ENCODE measurements at regions not wholly inside any gene's neighbourhood (a gene's known extent, or its start where the extent isn't known, plus 50 kb on each side); places are given as distances from the start of the nearest gene placed in this dataset.
"Not testable (repeated sequence)": the region's sequence is repeated elsewhere in the genome, so short reads cannot be mapped to it uniquely, and the experiment has no call there.

DNA sequence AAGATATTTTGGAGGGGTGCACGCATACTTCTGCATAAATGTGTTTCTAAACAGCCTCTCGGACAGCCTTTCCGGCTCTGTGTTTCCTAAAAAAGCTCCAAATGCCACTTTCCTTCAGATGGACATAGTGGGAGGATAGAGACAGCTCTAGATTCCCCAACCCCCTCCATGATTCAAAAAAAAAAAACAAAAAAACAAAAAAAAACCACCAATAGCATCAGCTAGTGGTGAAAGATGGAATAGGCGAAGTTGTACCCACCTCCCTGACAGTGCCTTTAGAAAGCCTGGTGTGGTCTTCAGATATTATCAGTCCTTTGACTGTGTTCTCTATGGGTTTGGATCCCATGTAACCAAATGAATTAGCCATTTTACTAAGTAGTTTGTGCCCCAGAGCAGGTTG lies 94.1 kb downstream of the PHETA1 start:
- no peak for DNase-seq

DNA sequence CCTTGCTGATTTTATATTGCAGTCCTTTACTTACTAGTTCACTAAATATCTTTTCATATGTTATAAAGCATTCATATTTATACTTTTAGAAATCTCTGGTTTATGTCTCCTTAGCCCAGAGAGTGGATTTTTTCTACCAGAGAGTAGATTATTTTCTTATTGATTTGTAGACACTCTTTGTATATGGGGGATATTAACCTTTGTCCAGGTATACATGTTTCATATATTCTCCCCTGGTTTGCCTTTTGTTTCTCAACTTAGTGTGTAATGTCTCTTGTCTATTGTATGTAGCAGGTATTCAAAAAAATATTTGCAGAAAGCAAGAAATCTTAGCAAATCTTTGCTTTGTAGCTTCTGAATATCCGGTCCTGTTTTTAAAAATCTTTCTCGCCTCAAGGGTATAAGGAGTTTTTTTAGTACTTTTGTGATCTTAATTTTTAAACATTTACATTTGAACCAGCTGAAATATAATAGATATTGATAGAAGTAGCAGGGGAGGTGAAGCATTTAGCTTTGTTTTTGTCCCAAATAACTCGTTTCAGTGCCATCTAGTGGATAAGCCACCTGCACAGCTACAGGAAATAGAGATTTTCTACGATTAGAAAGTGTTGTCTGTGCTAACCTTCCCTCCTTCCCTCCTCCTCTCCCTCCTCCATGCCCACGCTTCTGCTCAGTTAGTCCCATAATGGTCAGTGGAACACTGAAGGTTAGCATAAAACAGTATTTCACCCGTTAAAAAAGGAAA lies 97.0 kb downstream of the PHETA1 start:
- DNase-seq: no peak

DNA sequence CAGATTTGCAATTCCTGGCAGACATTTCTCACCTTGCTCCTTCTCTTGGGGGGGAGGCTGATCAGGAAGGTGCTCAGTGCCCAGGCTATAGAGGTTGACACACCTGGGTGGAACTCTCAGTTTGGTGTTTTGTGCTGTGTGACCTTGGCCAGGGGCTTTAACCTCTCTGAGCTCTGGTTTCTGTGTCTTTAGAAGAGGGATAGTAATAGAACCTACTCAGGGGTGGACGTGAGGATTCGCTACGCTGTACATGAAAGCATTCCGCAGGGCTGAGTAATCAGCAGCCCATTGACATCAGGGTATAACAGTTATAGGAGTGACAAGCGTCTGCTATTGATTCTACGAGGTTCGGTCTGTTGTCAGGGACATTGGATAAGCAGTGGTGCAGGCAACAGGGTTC lies 98.1 kb downstream of the PHETA1 start:
- DNase-seq: peak in 1 of 2 donors; percentile 5

DNA sequence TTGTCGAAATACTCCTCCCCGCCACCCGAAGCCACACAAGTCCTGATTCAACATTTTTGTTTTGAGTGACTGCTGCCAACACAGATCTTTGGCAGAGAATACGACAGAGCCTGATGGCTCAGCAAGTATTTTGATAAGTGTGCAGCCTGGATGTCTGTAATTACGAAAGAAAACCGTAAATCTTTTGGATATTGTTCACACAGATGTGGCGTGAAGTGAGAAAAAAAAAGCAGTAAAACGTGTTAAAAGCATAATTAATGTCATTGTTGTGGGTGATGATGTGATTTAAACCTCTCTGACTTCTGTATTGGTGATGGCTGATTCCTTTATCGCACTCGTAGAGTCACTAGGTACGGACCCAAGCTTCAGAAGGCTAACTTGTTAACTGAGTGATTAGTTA lies 98.7 kb downstream of the PHETA1 start:
- DNase-seq: no peak

DNA sequence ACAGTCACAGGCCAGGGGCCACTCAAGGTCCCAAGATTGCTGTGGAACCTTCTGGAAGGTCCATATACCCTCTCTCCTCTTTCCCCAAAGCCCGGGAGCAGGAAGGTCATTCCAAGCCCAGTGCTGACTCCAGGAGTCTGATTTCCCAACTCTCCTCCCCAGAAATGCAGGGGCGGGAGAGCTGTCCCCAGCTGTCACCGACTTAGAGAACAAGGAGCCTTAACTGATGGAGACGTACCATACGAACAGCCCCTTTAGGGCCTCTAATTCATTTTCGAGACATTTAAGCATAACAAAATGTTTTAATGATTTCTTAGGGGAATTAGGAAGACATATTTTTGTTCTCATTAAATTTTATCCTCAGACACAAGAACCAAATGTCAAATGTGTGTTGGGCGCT lies 99.2 kb downstream of the PHETA1 start:
- peak; percentile 23 to 24 for DNase-seq

DNA sequence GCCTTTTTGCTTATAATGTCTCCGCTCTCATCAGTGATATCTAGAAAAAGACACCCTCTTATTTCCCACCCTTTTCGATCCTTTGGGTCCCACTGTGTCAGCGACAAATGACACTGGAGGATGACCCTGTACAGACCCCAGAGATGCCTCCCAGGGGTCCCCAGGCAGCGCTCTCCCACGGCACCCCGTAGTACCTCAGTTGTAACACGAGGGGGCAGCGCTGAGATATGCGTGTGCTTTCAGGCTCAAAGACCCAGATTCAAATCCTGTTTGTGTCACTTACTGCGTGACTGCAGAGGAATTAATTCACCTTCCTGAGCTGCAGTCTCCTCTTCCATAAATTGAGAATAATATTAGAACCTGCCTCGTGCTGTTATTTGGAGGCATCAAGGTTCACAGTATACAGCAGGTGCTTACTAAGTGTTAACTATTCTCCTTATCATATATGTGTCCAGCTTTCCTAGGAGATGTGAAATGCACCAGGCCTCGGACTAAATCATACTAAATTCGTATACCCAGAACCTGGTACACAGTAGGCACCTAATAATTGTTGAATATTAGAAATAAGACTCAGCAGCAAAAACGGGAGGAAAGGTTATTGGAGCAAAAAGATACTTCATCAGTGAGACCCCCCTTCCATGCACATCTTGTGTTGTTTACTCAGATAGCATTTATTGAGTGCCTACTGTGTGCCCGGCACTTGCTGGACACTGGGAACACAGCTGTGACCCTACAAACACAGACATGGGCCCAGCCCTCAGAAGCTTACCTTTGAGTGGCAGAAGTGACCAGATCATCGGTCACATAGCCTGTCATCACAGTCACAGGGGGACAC lies 99.9 kb downstream of the PHETA1 start:
- DNase-seq: no peak

DNA sequence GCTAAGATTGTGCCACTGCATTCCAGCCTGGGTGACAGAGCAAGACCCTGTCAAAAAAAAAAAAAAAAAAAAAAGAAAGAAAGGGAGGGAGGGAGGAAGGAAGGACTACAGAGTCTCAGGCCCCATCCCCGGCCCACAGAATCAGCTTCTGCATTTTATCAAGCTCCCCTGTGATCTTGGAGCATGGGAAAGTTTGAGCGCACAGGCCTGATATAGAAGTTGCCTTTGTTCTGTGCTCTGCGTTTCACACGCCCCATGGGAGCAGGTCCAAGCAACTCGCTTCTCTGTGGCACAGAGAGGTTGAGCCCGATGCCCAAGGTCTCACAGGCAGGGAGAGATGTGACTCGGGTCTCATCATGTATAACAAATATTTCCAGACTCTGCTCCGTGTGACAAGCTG lies 101.8 kb downstream of the PHETA1 start:
- DNase-seq: no peak

DNA sequence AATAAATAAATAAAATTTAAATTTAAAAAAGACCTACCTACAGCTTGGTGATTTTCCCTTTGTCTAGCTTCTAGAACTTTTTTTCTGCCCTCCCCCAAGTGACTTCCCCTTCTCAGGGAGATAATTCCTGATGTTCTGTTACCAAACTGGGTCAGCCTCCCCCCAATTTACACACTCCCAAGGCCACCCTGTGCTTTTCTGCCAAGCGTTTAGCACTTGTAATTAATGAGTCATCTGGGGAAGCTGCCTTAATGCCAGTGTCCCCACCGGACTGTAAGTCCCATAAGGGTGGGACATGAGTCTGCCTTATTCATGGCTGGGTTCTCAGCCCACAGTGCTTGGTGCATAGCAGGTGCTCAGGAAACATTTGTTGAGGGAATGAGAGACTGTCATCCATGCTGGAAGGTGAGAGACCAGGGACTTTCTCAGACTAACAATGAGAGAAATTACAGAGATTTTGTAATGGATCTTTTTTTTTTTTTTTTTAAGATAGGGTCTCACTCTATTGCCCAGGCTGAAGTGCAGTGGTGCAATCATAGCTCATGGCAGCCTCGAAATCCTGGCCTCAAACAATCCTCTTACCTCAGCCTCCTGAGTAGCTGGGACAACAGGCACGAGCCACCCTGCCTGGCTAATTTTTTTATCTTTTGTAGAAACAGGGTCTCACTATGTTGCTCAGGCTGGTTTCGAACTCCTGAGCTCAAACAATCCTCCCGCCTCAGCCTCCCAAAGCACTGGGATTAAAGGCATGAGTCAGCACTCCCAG lies 106.8 kb downstream of the PHETA1 start:
- DNase-seq: no peak

DNA sequence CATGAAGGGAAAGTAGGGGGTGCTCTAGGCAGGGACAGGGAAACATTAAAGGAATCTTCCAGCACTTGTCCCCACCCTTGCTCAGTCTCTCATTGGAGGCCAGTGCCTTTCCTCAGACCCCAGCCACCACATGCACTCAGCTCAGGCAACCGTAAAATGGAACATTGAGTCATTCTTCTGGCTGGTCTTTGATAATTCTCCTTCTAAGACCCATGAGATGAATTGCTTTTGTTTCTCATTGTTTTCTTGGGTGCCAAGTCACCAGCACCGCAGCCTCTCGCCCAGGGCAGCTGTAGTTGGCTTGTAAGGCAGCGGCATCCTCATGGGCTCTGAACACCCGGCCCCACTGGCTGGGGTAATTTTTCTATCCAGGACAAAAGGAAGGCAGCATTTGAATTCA lies 108.2 kb downstream of the PHETA1 start:
- no peak for DNase-seq

DNA sequence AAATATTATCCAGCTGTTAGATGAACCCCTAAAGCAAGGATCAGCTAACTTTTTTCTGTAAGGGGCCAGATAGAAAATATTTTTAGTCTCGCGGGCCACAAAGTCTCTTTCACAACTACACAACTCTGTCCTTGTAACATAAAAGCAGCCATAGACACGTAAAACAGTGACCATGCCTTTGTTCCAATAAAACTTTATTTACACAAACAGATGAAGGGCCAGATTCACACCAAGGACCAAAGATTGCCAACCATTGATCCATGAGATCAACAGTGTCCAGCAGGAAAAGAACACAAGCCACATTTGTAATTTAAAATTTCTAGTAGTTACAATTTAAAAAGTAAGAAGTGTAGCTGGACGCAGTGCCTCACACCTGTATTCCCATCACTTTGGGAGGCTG lies 109.7 kb downstream of the PHETA1 start:
- DNase-seq: no peak

DNA sequence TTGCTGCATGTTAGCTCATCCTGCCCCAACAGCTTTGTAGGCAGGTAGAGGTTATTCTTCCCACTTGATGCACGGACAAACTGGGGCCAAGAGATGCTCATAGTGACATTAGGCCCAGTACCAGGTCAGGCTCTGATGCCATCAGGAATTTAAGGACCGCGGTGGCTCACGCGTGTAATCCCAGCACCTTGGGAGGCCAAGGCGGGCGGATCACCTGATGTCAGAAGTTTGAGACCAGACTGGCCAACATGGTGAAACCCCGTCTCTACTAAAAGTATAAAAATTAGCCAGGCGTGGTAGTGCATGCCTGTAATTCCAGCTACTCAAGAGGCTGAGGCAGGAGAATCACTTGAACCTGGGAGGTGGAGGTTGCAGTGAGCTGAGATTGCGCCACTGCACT lies 110.8 kb downstream of the PHETA1 start:
- not testable (repeated sequence) for DNase-seq

DNA sequence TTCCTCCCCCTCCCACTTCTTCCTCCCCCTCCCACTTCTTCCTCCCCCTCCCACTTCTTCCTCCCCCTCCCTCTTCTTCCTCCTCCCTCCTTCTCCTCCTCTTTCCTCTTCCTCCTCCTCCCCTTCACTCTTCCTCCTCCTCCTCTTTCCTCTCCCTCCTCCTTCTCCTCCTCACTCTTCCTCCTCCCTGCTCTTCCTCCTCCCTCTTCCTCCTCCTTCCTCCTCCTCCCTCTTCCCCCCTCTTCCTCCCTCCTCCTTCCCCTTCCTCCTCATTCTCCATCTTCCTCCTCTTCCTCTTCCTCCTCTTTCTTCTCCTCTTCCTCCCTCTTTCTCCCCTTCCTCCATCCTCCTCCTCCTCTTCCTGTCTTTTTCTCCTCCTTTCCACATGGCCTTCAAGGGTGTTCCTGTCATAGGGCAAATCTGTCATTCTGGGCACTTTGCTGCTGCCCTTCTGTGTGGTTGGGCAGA lies 111.4 kb downstream of the PHETA1 start:
- DNase-seq: no peak

DNA sequence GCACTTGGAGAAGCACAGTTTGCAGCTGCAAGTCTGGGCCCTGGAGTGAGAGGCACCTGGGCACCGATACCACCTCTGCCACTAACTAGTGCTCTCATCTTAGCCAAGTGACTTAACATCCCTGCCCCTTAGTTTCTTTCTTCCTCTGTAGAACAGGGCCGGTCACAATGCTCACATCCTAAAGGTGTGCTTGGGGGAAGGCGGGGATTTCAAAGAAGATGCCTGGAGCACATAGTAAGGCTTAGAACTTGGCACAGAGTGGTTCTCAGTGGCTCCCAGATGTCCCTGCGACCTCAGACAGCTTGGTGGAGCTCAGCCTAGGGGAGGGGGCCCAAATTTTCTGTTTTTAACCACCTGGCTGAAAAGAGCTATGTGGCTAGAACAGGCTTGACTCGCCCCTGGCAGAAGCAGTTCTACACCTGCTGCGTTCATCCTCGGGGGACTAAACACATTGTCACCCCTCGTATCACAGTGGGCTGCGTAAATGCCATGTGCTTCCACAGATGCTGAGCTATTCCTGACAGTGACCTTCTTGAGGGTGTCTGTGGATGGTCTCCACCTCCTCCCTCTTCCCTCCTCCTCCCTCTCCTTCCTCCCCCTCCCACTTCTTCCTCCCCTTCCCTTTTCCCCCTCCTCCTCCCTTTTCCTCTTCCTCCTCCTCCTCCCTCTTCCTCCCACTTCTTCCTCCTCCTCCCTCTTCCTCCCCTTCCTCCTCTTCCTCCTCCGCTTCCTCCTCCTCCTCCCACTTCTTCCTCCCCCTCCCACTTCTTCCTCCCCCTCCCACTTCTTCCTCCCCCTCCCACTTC lies 112.1 kb downstream of the PHETA1 start:
- no peak for DNase-seq

DNA sequence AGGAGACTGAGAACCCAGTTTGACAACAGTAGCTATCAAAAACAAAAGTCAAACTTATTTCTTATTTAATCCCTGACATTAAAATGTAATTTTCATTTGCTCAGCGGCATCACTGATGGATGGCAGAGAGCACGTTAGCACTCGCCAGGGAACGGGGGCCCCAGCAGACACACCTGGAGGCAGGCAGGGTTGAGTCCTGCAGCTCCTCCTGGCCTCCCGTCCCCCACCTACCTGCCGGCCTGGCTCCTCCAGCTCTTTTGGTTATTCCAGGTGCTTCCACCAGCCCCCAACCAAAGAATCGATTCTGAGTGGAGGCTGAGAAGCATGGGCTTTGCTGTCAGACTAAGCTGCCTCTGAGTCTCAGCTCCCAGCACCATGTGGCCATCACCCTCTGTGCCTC lies 113.6 kb downstream of the PHETA1 start:
- no peak for DNase-seq

DNA sequence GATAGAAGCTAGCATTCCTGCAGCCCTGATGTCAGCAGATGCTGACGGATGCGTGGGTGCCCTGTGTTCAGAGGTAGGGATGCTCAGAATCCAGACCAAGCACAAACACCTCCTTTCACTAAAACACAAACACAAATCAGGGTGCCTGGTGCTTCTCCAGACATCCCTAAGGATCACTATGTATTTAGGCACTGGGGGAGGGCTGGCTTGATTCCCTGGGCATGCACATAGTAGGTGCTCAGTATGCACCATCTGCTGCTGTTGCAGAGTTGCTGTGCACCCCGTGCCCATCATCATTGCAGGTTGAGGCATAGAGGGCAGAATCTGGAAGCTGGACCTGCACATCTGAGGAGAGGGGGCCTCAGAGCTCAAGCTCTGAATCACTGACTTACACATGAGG lies 114.8 kb downstream of the PHETA1 start:
- no peak for DNase-seq

DNA sequence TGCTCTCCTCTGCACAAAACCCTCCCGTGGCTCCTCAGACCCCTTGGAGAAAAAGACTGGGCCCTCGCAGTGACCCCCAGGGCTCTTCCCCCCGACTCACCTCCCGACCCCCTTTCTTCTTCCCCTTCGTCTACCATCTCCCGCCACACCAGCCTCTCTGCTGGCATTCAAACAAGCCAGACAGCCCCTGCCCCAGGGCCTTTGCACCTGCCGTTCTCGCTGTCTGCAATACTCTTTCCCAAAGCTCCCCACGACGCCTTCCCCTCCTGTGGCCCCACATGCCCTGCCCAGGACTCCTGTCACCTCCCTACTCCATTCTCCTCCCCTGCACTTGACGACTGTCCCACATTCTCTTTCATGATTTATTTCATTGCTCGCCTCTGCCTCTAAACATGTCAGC lies 115.7 kb downstream of the PHETA1 start:
- DNase-seq: no peak

DNA sequence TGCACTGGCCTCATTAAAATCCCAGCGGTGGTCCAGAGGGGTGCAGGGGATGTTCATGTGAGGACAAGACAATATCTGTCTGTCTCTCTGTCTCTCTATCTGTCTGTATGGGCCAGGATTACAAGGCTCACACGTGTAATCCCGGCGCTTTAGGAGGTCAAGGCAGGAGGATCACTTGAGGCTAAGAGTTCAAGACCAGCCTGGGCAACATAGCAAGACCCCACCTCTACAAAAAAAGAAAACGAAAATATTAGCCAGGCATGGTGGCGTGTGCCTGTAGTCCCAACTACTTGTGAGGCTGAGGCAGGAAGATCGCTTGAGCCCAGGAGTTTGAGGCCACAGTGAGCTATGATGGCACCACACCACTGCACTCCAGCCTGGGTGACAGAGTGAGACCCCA lies 117.1 kb downstream of the PHETA1 start:
- no peak for DNase-seq

DNA sequence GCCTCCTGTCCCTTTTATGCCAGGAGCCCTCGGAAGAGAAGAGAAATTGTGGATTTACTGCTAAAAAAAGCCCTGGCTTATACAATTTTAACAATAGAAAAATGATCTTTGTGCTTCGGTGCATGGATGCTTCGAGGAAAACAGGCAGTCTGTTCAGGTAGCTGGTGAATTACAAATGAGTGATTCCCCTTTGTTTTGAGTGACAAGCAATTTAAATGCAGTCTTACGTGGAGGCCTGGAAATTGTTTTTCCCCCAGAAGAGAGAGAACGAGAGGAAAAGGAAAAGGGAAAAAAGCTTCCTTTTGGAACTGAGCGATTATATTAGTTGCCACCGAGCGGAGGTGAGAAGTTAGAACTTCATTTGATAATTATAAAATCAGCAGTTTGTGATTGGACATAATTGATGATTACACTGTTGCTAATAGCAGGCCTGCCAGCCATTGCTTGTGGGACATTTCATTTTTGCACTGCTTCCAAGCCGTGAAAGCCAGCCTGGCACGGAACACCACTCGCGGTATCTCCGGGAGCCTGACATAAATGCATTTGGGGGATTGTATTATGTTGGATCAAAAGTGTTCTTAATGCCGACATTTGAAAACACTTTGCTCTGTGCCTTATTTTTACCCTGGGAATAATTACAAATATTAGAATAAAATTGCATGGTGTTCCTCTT lies 117.7 kb downstream of the PHETA1 start:
- DNase-seq: no peak

DNA sequence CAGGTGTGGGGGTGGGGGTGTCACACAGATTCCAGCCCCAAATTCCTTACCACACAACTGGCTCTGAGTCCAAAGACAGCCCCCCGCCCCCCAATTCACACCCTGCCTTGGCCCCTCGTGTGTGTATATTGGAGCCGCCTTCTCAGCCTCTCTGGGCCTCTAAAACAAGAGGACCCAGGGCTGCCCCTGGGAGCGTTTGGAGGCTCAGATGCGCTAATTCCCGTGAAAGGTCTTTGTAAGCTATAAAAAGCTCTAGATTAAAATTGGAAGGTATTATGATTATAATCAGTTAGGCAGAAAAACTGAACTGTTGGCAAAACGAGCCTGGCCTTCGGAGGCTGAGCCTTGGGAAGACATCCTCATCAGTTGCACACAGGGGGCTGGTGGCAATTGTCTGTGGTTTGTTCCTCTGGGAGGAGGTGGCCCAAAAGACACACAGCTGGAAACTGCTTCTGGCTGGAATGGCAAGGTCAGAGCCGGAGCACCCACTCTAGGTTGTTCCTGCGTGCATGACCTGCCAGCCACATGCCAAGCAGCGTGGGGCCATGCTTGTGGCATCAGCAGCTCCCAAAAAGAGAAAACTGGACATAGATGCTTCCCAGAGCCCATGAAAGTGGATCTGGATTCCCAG lies 118.5 kb downstream of the PHETA1 start:
- DNase-seq: no peak

DNA sequence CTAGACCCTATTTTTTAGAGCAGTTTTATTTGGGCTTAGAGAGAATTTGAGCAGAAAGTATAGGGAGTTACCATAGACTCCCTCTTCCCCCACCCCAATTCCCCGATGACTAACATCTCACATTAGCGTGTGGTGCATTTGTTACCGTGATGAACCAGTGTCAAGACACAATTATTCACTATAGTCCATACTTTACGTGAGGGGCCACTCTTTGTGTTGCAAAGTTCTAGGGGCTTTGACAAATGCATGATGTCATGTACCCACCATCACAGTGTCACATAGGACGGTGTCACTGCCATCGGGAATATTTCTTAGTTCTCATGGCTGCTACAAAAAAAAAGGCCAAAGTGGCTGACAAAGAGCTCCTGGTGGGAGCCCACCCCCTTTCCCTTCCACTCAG lies 119.1 kb downstream of the PHETA1 start:
- DNase-seq: no peak

DNA sequence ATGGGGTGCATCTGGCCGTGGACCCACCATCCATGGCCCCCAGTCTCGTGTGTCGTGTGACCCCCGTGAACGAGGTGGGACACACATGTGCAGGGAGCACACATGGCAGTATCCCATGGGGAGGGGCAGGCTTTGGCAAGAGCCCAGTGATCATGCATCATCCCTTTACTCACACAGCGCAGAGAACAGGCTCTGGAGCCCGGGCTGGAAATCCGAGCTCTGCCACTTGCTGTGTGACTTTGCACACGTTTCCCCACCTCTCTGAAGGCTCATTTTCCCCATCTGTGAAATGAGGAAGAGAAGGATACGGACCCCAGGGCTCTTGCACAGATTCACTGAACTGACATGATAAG lies 119.9 kb downstream of the PHETA1 start:
- no peak for DNase-seq

All from right lung (tissue), 2 donors.